Hematopoietic multipotent progenitor cell treated with erythropoietin and hydrocortisone succinate and interleukin-3 and kit ligand, for 17 days (in vitro differentiated cells): ENCODE measurements at regions not wholly inside any gene's neighbourhood (a gene's known extent, or its start where the extent isn't known, plus 50 kb on each side); places are given as distances from the start of the nearest gene placed in this dataset.

Source experiments
- DNase-seq: peaks from one replicate; pipeline ENCODE4 v3.0.0-alpha.2; 2015; ENCODE audit warnings: low spot score

GRCh38 chr1:115233598-115233997 lies 104.5 kb downstream of the NGF start:
- no peak for DNase-seq

- DNase-seq: no peak
Observed at GRCh38 chr1:115230281-115230680, 107.8 kb downstream of the NGF start.

GRCh38 chr1:115229016-115229415 lies 109.0 kb downstream of the NGF start:
- no peak for DNase-seq

GRCh38 chr1:115228191-115228590 lies 109.9 kb downstream of the NGF start:
- DNase-seq: no peak

- no peak for DNase-seq
Observed at GRCh38 chr1:115227346-115228082, 110.5 kb downstream of the NGF start.

GRCh38 chr1:115225993-115226685 lies 111.9 kb downstream of the NGF start:
- no peak for DNase-seq

- DNase-seq: no peak
Observed at GRCh38 chr1:115224636-115225035, 113.4 kb downstream of the NGF start.

- DNase-seq: no peak
Observed at GRCh38 chr1:115222616-115223402, 115.2 kb downstream of the NGF start.

GRCh38 chr1:115220340-115221270 lies 117.4 kb downstream of the NGF start:
- DNase-seq: no peak

GRCh38 chr1:115219927-115220326 lies 118.1 kb downstream of the NGF start:
- no peak for DNase-seq

GRCh38 chr1:115218699-115219098 lies 119.3 kb downstream of the NGF start:
- no peak for DNase-seq

GRCh38 chr1:115218034-115218405 lies 120.0 kb downstream of the NGF start:
- DNase-seq: no peak

- no peak for DNase-seq
Observed at GRCh38 chr1:115217150-115218033, 120.7 kb downstream of the NGF start.

- DNase-seq: no peak
Observed at GRCh38 chr1:115215703-115216521, 122.1 kb downstream of the NGF start.

- no peak for DNase-seq
Observed at GRCh38 chr1:115215110-115215509, 122.9 kb downstream of the NGF start.

GRCh38 chr1:115214098-115214497 lies 124.0 kb downstream of the NGF start:
- DNase-seq: no peak

GRCh38 chr1:115213130-115213529 lies 123.8 kb upstream of the TSPAN2 start:
- DNase-seq: no peak

- DNase-seq: no peak
Observed at GRCh38 chr1:115211071-115211745, 121.9 kb upstream of the TSPAN2 start.

GRCh38 chr1:115210302-115210711 lies 121.0 kb upstream of the TSPAN2 start:
- DNase-seq: no peak
